H7 (cell line): ENCODE measurements at regions not wholly inside any gene's neighbourhood (a gene's known extent, or its start where the extent isn't known, plus 50 kb on each side); places are given as distances from the start of the nearest gene placed in this dataset.
A peak's percentile ranks its signal among the peaks of the same experiment; 100 is the strongest.

Experiments used
- DNase-seq: peaks from one replicate; pipeline ENCODE4 v3.0.0; 2012
- H3K27me3 ChIP-seq: 2 replicates; pipeline ENCODE4 v1.6.0; 2011; ENCODE audit warnings: mild to moderate bottlenecking, low read length; ENCODE audit not compliant: control insufficient read depth, insufficient read depth
- H3K36me3 ChIP-seq: replicated peaks from 2 replicates; pipeline ENCODE4 v1.5.1; 2011; ENCODE audit warnings: low read length; ENCODE audit not compliant: control insufficient read depth, insufficient read depth
- H3K4me3 ChIP-seq: 2 replicates; pipeline ENCODE4 v1.5.1; 2011; ENCODE audit warnings: low read depth, mild to moderate bottlenecking, control low read depth, low read length, moderate library complexity; ENCODE audit not compliant: insufficient read depth

GRCh38 chr11:13062115-13062514 lies 53.0 kb downstream of the RASSF10 start:
- Histone ChIP-seq H3K4me3 (no peak overlapping the region), H3K36me3 (no peaks in the 10 kb centered on the region), H3K27me3 (no peaks in the 10 kb centered on the region)
- DNase-seq, result no peak

GRCh38 chr11:13064593-13064992 lies 55.5 kb downstream of the RASSF10 start:
- Histone ChIP-seq H3K36me3 (no peaks in the 10 kb centered on the region), H3K27me3 (no peaks in the 10 kb centered on the region), H3K4me3 (no peak overlapping the region)
- DNase-seq, result no peak

- H3K4me3 ChIP-seq, result no peak overlapping the region
- H3K36me3 ChIP-seq, result no peaks in the 10 kb centered on the region
- H3K27me3 ChIP-seq, result no peaks in the 10 kb centered on the region
- DNase-seq, result no peak
Observed at GRCh38 chr11:13065200-13065787, 56.2 kb downstream of the RASSF10 start.

GRCh38 chr11:13068211-13068610 lies 59.1 kb downstream of the RASSF10 start:
- H3K27me3 ChIP-seq, result no peaks in the 10 kb centered on the region
- H3K36me3 ChIP-seq, result no peaks in the 10 kb centered on the region
- no peak overlapping the region for H3K4me3 ChIP-seq
- DNase-seq, result no peak

GRCh38 chr11:13073119-13073981 lies 64.2 kb downstream of the RASSF10 start:
- Histone ChIP-seq H3K27me3 (no peaks in the 10 kb centered on the region), H3K36me3 (no peaks in the 10 kb centered on the region), H3K4me3 (no peak overlapping the region)
- no peak for DNase-seq

- Histone ChIP-seq H3K4me3 (no peak overlapping the region), H3K27me3 (no peaks in the 10 kb centered on the region), H3K36me3 (no peaks in the 10 kb centered on the region)
- no peak for DNase-seq
Observed at GRCh38 chr11:13074714-13075464, 65.8 kb downstream of the RASSF10 start.

GRCh38 chr11:13076961-13077360 lies 67.8 kb downstream of the RASSF10 start:
- no peak for DNase-seq
- H3K27me3 ChIP-seq, result no peaks in the 10 kb centered on the region
- no peaks in the 10 kb centered on the region for H3K36me3 ChIP-seq
- H3K4me3 ChIP-seq, result no peak overlapping the region

- Histone ChIP-seq H3K4me3 (no peak overlapping the region), H3K36me3 (no peaks in the 10 kb centered on the region), H3K27me3 (no peaks in the 10 kb centered on the region)
- DNase-seq, result no peak
Observed at GRCh38 chr11:13080861-13081260, 71.7 kb downstream of the RASSF10 start.

GRCh38 chr11:13082588-13082987 lies 73.5 kb downstream of the RASSF10 start:
- no peaks in the 10 kb centered on the region for H3K36me3 ChIP-seq
- H3K4me3 ChIP-seq, result no peak overlapping the region
- no peak for DNase-seq
- no peaks in the 10 kb centered on the region for H3K27me3 ChIP-seq

GRCh38 chr11:13090228-13090708 lies 81.2 kb downstream of the RASSF10 start:
- Histone ChIP-seq H3K4me3 (no peak overlapping the region), H3K27me3 (no peaks in the 10 kb centered on the region), H3K36me3 (no peaks in the 10 kb centered on the region; the same call in 1 of the 2 replicates)
- DNase-seq, result no peak

GRCh38 chr11:13091373-13091772 lies 82.3 kb downstream of the RASSF10 start:
- no peak overlapping the region for H3K4me3 ChIP-seq
- no peaks in the 10 kb centered on the region; the same call in 1 of the 2 replicates for H3K36me3 ChIP-seq
- no peaks in the 10 kb centered on the region for H3K27me3 ChIP-seq
- DNase-seq, result no peak

- no peaks in the 10 kb centered on the region; the same call in 1 of the 2 replicates for H3K36me3 ChIP-seq
- no peak overlapping the region for H3K4me3 ChIP-seq
- DNase-seq, result no peak
- H3K27me3 ChIP-seq, result no peaks in the 10 kb centered on the region
Observed at GRCh38 chr11:13091804-13092203, 82.7 kb downstream of the RASSF10 start.

- Histone ChIP-seq H3K36me3 (no peaks in the 10 kb centered on the region; the same call in 1 of the 2 replicates), H3K4me3 (no peak overlapping the region), H3K27me3 (no peaks in the 10 kb centered on the region)
- no peak for DNase-seq
Observed at GRCh38 chr11:13094930-13095687, 86.0 kb downstream of the RASSF10 start.

GRCh38 chr11:13098063-13098462 lies 88.9 kb downstream of the RASSF10 start:
- DNase-seq, result peak; percentile 29
- H3K36me3 ChIP-seq, result no peaks in the 10 kb centered on the region; the same call in 1 of the 2 replicates
- no peak overlapping the region for H3K4me3 ChIP-seq
- H3K27me3 ChIP-seq, result no peaks in the 10 kb centered on the region
